ENCODE measurements at regions not wholly inside any gene's neighbourhood (a gene's known extent, or its start where the extent isn't known, plus 50 kb on each side); places are given as distances from the start of the nearest gene placed in this dataset.
A peak's percentile ranks its signal among the peaks of the same experiment; 100 is the strongest.

DNA sequence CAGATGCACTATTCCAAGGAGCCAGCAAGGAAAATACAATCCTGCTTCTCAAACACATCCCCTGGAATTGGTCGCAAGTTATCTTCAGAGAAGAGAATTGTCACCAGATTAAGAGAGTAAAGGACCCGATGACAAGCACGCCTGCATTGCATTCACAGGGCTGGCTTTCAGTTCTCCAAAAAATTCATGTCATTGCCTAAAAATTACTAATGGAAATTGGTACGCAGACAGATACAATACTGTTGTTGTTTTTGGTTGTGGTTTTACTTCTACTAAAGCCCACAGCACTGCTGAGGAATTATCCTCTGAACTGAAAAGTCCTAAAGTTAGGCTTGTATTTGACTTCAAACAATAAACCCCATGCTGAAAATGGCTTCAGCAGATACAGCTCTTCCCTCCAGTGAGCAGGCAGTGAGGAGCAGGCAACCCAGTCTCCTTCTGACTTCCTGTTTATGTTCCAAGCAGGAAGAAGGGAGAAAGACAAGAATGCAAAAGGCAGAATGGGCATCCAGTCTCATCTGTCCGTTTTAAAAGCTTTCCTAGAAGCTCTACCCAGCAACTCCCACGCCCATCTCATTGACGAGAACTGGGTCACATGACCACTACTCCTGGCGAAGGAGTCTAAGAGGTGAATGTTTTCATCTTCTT lies 80.6 kb upstream of the ZNF366 start (continued):
- 0 out of 2 replicates have a peak, but pooled peaks have one; percentile 36 for TF ChIP-seq CLOCK (CRISPR knock-in tag; IDR thresholded peaks at IDR 0.05; ENCODE audit: borderline replicate concordance)
- TF ChIP-seq SAFB2 (IDR thresholded peaks at IDR 0.05; ENCODE audit: borderline replicate concordance, low read depth, low read length, severe bottlenecking) = no peak
- TF ChIP-seq PHF20 (IDR thresholded peaks at IDR 0.05; ENCODE audit: partially characterized antibody) = no peak
- TF ChIP-seq ZNF695 (CRISPR knock-in tag; IDR thresholded peaks at IDR 0.05) = no peak
- TF ChIP-seq ZFP1 (CRISPR knock-in tag; IDR thresholded peaks at IDR 0.05) = no peak
- TF ChIP-seq BCL6 (CRISPR knock-in tag; IDR thresholded peaks at IDR 0.05) = 0 out of 2 replicates have a peak, but pooled peaks have one; percentile 28
- no peak for TF ChIP-seq MECOM (CRISPR knock-in tag; IDR thresholded peaks at IDR 0.05)
- TF ChIP-seq BRF1 (IDR thresholded peaks at IDR 0.05; ENCODE audit: borderline replicate concordance, extremely low read depth, insufficient read length) = no peak
- TF ChIP-seq ZNF263 (CRISPR knock-in tag; IDR thresholded peaks at IDR 0.05; ENCODE audit: borderline replicate concordance) = no peak
- no peak for TF ChIP-seq SRSF1 (IDR thresholded peaks at IDR 0.05; ENCODE audit: low read depth, low read length)
- no peak for TF ChIP-seq ZNF184 (CRISPR knock-in tag; IDR thresholded peaks at IDR 0.05)
- TF ChIP-seq, protein P1, sequence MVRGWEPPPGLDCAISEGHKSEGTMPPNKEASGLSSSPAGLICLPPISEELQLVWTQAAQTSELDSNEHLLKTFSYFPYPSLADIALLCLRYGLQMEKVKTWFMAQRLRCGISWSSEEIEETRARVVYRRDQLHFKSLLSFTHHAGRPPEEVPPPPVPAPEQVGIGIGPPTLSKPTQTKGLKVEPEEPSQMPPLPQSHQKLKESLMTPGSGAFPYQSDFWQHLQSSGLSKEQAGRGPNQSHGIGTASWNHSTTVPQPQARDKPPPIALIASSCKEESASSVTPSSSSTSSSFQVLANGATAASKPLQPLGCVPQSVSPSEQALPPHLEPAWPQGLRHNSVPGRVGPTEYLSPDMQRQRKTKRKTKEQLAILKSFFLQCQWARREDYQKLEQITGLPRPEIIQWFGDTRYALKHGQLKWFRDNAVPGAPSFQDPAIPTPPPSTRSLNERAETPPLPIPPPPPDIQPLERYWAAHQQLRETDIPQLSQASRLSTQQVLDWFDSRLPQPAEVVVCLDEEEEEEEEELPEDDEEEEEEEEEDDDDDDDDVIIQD (CRISPR knock-in tag; IDR thresholded peaks at IDR 0.05) = 0 out of 2 replicates have a peak, but pooled peaks have one; percentile 18
- TF ChIP-seq EP300 (IDR thresholded peaks at IDR 0.05; ENCODE audit: low read length) = no peak
- TF ChIP-seq ZNF764 (CRISPR knock-in tag; IDR thresholded peaks at IDR 0.05; ENCODE audit: low read depth) = no peak
- no peak for TF ChIP-seq ZNF696 (CRISPR knock-in tag; conservative IDR thresholded peaks at IDR 0.05)
- TF ChIP-seq ZNF785 (CRISPR knock-in tag; IDR thresholded peaks at IDR 0.05) = no peak
- TF ChIP-seq, protein P2, sequence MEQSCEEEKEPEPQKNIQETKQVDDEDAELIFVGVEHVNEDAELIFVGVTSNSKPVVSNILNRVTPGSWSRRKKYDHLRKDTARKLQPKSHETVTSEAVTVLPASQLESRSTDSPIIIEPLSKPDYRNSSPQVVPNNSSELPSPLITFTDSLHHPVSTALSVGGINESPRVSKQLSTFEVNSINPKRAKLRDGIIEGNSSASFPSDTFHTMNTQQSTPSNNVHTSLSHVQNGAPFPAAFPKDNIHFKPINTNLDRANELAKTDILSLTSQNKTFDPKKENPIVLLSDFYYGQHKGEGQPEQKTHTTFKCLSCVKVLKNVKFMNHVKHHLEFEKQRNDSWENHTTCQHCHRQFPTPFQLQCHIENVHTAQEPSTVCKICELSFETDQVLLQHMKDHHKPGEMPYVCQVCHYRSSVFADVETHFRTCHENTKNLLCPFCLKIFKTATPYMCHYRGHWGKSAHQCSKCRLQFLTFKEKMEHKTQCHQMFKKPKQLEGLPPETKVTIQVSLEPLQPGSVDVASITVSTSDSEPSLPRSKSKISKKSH (CRISPR knock-in tag; IDR thresholded peaks at IDR 0.05) = no peak
- TF ChIP-seq ZNF76 (CRISPR knock-in tag; IDR thresholded peaks at IDR 0.05; ENCODE audit: borderline replicate concordance) = 0 out of 2 replicates have a peak, but pooled peaks have one; percentile 67
- TF ChIP-seq, protein P3, sequence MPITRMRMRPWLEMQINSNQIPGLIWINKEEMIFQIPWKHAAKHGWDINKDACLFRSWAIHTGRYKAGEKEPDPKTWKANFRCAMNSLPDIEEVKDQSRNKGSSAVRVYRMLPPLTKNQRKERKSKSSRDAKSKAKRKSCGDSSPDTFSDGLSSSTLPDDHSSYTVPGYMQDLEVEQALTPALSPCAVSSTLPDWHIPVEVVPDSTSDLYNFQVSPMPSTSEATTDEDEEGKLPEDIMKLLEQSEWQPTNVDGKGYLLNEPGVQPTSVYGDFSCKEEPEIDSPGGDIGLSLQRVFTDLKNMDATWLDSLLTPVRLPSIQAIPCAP (CRISPR knock-in tag; IDR thresholded peaks at IDR 0.05; ENCODE audit: borderline replicate concordance) = no peak
- no peak for TF ChIP-seq ZFX (CRISPR knock-in tag; IDR thresholded peaks at IDR 0.05)
- no peak for TF ChIP-seq BCOR (IDR thresholded peaks at IDR 0.05)
- TF ChIP-seq RAD51 (IDR thresholded peaks at IDR 0.05; ENCODE audit: borderline replicate concordance, low read depth) = peak; percentile 92
- TF ChIP-seq HNRNPLL (IDR thresholded peaks at IDR 0.05; ENCODE audit: low read depth, low read length, poor library complexity, severe bottlenecking) = no peak
